LNCAP (cell line): ENCODE measurements at regions not wholly inside any gene's neighbourhood (a gene's known extent, or its start where the extent isn't known, plus 50 kb on each side); places are given as distances from the start of the nearest gene placed in this dataset.

Source experiments
- TF ChIP-seq, protein P1 (sequence below): fragments of 450-650 bp; IDR thresholded peaks from 2 replicates; pipeline ENCODE4 v1.5.1; 2017; ENCODE audit warnings: mild to moderate bottlenecking

DNA sequence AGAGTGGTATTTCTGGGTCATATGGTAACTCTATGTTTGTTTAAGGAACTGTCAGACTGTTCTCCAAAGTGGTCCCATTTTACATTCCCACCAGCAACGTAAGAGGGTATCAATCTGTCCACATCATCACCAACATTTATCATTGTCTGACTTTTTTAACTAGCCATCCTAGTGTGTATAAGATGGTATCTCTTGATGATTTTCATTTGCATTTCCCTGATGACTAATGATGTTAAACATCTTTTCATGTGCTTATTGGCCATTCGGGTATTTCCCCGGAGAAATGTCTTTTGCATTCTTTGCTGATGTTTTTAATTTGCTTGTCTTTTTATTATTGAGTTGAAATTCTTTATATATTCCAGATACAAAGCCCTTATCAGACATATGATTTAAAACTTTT is 370.1 kb upstream of the NR5A2 start:
- TF ChIP-seq, protein P1, sequence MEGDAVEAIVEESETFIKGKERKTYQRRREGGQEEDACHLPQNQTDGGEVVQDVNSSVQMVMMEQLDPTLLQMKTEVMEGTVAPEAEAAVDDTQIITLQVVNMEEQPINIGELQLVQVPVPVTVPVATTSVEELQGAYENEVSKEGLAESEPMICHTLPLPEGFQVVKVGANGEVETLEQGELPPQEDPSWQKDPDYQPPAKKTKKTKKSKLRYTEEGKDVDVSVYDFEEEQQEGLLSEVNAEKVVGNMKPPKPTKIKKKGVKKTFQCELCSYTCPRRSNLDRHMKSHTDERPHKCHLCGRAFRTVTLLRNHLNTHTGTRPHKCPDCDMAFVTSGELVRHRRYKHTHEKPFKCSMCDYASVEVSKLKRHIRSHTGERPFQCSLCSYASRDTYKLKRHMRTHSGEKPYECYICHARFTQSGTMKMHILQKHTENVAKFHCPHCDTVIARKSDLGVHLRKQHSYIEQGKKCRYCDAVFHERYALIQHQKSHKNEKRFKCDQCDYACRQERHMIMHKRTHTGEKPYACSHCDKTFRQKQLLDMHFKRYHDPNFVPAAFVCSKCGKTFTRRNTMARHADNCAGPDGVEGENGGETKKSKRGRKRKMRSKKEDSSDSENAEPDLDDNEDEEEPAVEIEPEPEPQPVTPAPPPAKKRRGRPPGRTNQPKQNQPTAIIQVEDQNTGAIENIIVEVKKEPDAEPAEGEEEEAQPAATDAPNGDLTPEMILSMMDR = no peak

DNA sequence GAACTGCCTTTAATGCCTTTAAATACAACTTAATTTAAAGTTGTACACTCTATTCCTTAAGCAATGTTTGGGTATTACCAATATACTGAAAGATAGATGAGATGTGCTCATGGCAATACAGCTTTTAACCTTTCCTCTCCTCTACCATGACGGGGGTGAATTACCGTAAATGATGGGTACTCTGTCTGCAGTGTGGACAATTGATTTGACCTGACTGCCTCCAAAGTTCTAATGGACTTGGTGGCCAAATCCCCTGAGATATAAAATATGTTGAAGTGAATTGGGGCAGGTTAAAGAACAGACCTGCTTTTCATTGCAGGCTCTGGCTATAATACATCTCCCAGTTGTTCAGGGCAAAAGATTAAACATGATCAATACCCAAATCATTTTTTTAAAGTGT is 367.4 kb upstream of the NR5A2 start:
- TF ChIP-seq, protein P1 = no peak

DNA sequence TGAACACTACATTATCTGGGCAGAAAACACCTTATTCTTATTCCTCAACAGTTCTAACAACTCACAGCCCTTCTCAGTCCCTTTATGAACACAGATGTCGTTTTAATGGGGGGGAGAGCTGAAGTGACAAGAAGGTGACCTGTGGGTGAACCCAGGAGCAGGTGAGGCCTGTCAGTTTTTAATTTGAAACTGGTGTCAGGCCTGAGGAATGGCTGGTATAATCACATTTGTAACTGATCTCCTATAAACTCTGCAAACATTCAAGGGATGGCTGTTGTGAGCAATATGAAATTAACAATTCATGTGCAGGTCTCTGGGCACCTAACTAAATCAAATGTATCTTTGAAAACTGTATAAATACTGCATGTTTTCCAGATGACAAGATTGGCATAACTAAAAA is 362.1 kb upstream of the NR5A2 start:
- TF ChIP-seq, protein P1 = no peak

DNA sequence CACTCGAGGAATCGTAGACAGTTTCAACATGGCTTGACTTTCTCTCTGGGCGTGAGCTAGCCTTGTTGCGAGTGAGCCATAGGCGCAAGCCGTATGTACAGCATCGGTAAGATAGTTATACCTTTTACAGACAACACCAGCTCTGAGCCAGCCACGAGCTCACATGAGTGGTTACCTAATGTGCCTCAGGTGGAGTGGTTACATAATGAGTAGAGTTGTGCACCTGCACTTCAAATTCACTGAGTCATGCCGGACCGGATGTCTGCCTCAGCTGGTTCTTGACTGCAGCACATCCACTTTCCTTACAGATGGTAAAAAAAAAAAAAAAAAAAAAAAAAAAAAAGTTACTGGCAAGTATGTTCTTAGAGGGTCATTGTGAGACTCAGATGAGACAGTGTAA is 360.4 kb upstream of the NR5A2 start:
- TF ChIP-seq, protein P1 = no peak

DNA sequence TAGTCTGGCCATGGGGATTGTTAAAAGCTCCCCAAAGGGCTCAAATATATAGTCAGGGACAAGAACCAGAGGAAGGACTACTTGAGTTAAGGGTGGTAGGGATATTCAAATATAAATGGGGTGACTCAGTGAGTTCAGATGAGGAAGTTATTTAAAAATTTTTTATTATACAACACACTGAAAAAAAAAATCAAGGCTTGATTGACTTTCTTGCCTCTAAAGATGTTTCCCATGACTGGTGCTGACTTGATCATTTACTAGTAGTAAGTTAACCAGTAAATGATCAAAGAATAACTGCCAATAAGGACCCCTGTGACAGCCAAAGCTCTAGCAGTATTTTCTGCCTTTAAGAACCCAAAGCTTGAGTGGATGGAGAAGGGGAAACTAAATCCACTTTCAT is 357.6 kb upstream of the NR5A2 start:
- TF ChIP-seq, protein P1 = no peak

DNA sequence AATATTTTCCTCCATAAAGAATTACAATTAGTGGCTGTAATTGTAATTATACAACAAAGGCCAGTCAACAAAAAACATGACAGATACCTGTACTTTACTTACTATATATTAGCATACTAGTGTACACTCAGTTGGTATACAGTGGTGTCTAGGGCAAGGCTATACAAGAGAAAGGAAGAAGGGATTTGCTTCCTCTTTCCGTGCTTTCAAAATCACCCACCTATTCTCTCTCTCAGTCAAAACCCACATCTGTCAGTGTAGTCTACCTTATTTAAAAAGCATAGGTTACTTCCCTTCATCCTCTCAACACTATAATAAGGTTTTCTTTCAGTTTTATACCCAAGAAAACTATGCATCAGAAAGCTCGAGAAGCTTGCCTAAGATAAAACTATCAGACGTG is 355.8 kb upstream of the NR5A2 start:
- TF ChIP-seq, protein P1 = no peak

DNA sequence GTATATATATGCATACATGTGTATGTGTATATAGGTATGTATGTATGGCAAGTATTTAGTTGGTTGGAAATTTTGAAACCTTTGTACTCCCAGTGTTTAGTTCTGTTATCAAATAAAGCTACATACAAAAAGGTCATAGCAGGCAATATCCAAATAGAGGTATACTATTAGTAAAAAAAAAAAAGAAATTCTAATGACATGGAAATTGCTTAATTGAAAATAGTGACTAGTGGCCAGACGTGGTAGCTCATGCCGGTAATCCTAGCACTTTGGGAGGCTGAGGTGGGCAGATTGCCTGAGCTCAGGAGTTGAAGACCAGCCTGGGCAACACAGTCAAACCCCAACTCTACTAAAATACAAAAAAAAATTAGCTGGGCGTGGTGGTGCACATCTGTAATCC is 351.6 kb upstream of the NR5A2 start:
- TF ChIP-seq, protein P1 = no peak

DNA sequence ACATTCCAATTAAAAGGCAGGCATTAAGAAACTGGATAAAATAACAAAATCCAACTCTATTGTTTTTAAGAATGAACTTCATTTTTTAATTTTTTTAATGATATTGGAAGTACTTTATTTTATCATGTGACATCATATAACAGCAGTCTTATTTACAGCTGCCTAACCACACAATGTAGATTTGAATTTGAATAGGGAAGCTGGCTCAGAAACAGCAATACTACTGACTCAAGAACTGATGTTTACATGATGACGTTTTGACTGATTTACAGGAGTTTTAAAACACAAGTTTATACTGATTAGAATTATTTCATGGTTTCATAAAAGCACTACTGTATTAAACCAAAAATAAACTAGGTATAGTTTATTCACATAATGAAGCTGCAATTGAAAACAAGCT is 348.7 kb upstream of the NR5A2 start:
- TF ChIP-seq, protein P1 = no peak
